GM21737 (cell line): ENCODE measurements at regions not wholly inside any gene's neighbourhood (a gene's known extent, or its start where the extent isn't known, plus 50 kb on each side); places are given as distances from the start of the nearest gene placed in this dataset.

Source experiments
- ATAC-seq: cut with Tn5 transposase; IDR thresholded peaks from one replicate; pipeline ENCODE4 v1.9.1; 2021; ENCODE audit warnings: mild to moderate bottlenecking, moderate library complexity; ENCODE audit not compliant: unreplicated experiment

DNA sequence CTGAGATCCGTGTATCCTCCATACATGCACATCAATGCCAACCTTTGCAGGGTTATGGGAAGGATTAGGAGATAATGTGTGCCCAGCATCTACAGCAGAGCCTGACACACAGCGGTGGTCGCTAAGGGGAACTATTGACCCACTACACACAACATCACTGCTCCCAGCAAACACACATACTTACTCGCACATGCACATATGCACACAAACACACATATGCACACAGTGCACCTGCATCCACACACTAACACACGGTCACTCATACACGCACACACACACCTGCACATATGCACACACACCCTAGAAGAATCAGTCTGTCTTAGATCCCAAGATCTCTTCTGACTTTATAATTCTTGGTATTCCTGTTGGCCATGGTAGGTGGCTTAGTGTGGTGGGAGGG lies 118.3 kb downstream of the GYPC start:
- no peak for ATAC-seq

DNA sequence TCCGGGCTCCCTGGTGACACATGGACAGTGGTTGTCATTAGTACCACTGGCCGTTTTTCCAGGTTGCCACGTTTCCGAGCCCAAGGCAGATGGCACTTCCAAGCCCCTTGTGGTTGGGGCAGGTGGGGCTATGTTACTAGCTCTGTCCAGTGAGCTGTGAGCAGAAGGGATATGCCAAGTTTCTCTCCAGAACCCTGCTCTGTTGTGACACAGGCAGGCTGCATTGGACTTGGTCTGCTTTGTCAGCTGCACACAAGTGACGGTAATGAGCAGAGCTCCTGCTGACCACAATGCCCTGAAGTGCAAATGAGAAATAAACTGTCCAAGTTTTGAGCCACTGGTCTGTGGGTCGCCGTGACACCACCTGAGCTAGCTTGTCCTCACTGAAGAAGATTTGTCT lies 118.8 kb downstream of the GYPC start:
- no peak for ATAC-seq

DNA sequence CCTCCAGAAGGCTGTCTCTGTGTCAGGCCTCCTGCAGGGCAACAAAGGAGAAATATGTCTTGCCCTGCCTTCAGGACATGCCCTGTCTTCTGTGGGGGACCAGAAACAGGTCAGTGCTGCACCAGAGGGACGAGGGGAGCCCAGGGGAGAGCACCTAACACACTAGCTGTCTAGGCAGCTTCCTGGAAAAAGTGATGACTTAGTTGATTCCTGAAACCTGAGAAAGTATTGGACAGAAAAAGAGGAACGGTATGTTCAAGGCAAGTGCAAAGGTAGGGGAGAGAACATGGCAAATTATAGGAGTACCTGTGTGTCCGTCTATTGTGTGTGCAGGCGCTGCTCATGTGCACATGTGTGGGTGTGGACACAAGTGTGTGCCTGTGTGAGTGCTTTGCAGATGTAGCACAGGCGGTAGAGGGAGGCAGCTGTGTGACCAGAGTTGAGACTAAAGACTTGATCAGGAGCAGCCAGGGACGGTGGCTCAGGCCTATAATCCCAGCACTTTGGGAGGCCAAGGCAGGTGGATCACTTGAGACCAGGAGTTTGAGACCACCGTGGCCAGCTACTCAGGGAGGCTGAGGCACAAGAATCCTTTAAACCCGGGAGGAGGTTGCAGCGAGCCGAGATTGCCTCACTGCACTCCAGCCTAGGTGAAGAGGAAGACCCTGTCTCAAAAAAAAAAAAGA lies 119.5 kb downstream of the GYPC start:
- ATAC-seq = no peak

DNA sequence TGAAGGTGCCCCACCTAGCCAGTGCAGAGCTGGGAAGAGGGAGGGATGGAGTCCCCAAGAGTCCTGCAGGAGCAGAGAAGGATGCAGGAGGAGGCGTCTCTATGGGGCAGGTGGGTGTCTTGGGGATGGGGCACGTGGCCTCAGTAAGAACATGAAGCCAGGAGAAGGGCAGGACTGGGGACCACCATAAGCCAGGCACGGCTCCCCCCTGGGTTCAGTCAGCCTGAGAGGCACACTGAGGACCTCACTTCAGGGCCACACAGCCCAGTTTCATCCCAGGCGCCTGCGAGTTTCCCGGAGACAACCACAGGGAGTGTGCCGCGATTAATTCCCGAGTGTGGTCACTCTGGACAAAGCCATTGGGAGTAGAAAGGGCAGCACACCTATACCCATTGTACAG lies 120.3 kb downstream of the GYPC start:
- no peak for ATAC-seq

DNA sequence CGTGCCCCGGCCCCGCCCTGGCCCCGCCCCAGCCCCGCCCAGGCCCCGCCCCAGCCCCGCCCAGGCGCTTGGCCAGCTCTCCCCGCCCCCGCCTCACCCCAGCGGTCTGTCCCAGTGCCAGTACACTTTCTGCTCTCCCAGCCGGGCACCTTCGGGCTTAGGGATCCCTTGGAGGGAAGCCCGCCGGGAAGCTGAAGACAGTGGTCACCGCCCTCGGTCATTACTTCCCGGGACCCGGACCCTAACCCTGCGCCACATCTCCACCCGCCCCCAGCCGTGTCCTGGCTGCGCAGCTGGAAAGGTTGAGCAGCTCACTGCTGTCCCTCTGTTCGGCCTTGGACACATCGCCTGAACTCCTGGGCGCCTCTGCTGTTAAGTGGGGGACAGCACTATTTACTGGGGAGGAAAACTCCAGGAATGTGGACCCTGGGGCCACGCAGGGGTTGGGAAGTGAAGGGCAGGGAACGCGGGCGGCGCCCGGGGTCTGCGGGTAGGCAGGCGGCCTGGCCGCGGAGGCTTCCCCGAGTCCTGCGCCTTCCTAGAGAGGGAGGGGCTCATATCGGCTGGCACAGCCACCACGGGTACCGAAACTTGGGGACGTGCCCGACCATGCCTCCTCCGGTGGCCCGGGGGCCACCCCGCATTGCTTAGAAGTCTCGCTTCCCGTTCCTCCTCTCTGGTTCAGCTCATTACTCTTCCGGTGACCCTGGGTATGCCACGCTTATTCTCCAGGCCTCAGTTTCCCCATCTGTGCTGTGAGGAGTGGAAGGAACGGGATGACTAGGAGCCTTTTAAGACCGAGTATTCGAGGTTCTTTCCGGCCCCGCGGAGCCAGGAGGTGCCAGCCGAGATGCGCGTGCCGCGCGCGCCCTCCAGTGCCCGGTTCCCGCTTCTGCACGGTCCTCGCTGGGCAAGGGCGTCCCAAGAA lies 121.0 kb downstream of the GYPC start:
- peak; percentile 82 for ATAC-seq

DNA sequence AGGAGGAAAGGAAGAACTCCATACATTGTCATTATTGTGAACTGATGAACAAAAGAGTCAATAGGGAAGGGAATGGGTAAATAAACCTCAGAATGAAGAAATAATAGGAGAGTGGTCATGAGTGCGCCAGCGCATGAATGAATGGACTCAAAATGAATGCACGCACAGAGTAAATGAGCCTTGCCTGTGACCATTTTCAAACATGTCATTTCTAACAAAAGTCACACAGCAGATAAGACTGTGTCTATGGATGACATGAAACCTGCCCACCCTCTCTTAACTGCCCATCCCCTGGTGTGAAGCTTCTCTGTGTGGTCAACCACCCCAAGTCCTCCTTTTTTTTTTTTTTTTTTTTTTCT lies 121.1 kb upstream of the TEX51 start:
- no peak for ATAC-seq

DNA sequence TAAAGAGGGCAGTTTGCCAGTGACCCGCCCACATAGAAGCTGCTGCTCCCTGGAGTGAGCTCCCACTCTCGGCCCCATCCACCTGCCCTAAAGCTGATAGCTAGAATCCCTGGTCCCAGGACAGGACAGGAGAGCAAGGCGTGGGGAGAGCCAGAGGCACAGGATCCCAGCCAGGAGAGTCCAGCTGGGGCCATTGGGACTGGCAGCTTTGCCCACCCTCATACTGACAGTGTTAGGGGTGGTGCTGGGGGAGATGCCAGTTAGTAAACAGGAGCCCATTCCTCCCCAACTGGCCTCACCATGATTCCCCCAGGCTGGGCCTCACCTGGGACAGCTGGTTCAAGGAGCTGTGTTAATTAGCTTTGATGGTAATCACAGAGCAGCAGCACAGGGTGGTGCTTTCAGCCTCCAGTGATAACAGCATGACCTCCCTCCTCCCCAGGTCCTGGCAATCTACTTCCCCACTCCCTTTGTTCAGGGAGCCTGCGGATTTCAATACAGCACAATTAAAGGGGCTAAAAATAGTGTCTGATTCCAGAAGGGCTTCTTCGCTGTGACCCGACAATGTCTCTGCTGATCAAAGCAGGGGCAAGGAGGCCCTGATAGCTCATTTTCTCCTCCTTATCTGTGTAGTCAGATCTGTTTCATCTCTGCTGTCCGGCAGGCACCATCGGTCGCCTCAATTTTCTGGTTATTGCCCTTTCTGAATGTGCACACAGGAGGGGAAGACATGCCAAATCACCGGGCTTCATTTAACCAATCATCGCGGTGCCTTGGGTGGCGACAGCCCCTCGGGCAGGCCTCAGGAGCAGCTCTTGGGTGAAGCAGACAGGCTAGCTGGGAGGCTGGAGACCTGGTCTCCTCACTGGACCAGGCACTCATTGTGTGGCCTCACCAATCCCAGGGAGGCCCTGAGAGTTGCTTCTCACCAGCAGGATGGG lies 119.9 kb upstream of the TEX51 start:
- ATAC-seq = no peak

DNA sequence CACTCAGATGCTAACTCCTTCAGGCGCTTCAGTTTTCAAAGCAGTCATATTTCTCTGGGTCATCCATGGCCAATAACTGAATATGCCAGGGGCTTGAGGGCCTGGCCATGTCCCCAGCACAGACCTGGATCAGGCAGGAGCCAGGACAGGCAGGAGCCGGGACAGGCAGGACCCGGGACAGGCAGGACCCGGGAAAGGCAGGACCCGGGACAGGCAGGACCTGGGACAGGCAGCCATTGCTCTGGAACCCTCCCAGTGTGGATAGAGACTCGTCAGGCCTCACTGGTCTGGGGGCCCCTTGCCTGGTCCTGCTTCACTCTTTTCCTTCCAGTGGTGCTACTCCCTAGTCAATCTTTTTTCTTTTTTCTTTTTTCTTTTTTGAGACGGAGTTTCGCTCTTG lies 117.5 kb upstream of the TEX51 start:
- no peak for ATAC-seq

DNA sequence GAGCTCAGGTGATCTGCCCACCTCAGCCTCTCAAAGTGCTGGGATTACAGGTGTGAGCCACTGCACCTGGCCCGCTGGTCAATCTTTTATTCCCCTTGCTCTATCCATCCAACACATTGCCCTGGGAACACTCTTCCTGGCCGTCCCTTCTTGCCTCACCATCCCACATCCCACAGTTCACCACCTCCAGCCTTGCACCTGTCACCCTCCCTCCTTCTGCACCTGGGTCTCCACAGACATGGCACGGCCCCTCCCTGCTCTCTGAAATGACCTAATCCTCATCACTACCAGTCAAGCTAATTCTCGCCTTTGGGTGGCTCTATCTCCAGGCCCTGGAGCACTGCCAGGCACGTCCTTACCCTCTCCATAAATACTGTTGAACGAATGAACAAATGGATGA lies 116.9 kb upstream of the TEX51 start:
- ATAC-seq = no peak

DNA sequence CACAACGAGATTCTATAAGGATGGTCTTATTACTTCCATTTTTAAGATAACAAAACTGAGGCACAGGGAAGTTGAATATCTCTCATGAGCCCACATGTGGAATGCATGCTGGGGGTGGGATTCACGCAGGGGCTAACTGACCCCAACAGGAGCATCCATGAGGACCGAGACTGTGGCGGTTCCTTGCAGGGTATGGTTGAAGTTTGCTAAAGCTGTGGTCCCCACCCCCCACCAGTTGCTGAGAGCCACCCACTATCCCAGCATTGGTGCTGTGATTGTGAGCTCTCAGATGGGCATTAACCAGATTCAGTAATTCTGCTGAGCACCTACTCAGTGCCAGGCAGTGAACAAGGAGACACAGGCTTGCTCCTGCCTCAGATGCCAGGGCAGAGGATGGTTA lies 116.0 kb upstream of the TEX51 start:
- no peak for ATAC-seq

DNA sequence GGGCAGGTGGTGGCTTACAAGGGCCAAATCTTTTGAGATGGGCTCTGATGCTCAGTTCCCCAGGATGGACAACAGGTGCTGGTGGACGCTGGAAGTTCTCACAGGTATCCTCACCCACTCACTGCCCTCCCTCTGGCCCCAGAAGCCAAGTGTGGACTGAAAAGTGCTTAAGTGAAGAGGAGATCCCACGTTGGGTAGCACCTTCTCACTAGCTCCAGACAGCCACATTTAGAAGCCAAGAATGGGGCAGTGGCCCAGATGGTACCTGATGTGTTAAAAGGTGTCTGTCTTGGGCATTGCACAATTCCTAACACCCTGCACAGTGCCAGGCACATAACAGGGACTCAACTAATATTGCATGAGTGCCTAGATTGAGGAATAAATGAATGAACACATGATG lies 115.3 kb upstream of the TEX51 start:
- ATAC-seq = no peak

DNA sequence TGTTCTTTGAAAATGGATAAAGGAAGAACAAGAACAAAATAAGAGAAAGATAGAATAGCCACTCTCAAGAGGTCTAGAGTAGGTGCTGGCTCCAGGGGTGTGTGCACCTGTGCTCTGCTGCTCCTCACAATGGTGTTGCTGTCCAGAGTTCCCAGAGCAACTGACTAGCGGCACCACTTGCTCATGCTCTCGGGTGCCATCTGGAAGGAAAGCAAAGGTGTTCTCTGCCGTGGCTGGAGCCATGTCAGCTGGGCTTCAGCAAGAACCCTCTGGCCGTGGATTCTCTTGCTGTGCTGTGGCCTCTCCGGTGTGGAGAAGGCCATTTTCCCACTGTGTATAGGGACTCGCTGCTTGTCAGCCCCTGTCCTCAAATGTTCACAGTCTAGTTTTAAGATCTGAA lies 114.6 kb upstream of the TEX51 start:
- no peak for ATAC-seq

DNA sequence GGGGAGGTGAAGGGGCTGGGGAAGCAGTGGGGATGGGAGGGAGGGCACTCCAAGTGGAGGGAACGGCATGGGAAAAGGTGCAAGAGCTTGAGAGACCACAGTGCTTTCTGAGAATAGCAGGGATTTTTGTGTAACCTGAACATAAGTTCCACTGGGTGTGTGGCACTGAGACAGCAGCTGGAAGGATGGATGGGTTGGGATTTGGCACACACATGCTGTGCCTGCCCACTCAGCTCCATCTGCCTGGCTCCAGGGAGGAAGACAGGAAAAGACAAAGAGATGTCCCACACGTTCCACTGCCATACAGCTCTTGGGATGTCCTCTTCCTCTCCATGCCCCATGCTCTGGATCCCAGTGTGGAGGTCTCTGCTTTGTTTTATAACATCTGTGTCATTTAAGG lies 114.1 kb upstream of the TEX51 start:
- ATAC-seq = no peak

DNA sequence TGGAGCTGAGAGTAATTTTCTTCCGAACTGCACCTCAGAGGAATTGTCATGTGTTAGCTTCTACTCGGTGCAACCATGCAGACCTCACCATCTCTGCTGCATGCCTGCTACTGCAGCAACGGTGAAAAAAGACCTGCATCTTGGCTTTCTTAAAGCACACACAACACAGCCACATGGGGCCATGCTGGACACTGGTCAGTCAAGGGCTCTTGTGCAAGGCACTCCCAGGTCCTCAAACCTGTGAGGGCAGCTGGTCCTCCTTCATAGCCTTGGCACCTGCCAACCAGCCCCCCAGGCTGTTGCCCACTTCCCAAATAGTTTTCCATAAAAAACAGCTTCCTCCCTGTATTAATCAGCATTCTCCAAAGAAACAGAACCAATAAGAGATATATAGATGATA lies 113.5 kb upstream of the TEX51 start:
- ATAC-seq = no peak

DNA sequence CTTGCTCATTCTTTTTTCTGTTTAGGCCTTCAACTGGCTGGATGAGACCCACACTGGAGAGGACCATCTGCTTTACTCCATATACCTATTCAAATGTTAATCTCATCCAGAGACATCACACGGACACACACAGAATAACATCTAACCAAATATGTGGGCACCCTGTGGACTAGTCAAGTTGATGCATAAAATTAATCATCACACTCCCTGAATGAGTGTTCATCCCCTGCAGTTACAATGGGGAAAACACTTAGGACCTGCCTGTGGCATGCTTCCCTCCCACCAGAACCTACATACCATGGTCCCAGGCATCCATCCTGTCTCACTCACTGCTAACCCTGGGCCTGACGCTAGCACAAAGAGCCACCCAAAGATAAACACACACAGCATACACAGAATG lies 112.8 kb upstream of the TEX51 start:
- no peak for ATAC-seq

DNA sequence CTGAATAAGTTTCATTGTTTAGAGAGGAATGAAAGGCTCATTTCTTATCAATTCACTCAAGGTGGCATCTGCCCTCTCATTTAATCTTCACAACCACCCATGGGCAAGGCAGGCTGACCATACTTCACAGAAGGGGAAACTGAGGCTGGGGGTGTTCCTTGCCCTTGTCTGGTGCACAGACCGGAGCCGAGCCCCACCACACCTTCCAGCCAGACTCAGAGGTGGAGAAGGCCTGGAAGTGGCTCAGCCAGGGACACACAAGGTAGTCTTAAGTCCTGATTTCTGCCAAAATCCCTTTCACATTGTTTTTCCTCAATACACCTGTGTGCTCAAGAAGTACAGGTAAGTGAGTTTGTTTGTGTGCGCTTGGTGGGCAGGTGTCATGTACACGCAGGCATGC lies 111.9 kb upstream of the TEX51 start:
- ATAC-seq = no peak

DNA sequence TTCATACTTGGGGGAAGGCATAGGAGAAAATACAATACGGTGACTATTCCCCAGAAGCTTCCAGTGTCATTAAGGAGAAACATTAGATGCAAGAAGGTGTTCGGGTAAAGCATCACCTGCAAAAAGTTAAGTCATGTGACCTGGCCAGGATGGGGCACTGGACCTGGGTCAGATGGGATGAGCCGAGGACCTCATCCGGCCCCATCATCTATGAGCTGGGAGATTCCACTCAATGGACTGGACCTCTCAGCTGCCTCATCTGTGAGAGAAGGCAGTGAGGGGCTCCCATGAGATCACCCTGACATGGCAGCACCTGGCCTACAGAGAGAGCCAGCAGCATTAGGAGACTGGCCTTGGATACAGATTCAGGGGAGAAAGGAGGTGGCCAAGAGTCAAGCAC lies 111.4 kb upstream of the TEX51 start:
- no peak for ATAC-seq

DNA sequence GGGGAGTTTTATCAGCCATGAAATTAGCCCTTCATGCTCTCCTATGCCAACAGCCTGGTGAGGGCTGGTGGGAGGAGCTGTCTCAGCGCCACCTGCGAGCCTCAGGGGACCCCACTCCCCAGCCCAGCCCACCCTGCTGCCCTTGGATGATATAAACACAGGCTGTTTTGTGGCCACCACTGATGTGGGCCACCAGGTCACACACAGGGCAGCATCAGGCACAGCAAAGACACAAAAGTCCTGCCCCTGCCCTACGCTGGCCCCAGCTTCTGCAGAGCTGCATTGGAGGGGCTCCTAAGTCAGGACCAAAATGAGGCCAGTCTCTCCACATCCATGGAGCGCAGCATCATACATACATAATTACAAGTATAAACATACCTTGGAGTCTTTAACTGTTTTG lies 110.6 kb upstream of the TEX51 start:
- no peak for ATAC-seq

DNA sequence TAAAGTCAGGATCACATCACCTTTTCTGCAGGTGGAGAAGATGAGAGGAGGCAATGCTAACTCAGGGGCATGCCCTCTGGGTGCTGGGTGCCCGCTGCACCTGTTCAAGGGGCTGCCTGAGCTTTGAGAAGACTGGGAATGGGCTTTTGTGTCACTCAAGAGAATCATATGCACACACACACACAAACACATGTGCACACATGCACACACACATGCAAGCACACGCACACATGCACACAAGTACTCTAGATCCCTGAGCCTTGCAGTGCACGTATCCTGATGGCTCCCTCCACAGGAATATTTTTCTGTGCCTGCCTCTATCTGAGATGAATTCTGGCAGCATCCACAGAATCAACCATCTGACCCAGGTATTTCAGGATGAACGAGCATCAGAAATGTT lies 110.0 kb upstream of the TEX51 start:
- no peak for ATAC-seq

DNA sequence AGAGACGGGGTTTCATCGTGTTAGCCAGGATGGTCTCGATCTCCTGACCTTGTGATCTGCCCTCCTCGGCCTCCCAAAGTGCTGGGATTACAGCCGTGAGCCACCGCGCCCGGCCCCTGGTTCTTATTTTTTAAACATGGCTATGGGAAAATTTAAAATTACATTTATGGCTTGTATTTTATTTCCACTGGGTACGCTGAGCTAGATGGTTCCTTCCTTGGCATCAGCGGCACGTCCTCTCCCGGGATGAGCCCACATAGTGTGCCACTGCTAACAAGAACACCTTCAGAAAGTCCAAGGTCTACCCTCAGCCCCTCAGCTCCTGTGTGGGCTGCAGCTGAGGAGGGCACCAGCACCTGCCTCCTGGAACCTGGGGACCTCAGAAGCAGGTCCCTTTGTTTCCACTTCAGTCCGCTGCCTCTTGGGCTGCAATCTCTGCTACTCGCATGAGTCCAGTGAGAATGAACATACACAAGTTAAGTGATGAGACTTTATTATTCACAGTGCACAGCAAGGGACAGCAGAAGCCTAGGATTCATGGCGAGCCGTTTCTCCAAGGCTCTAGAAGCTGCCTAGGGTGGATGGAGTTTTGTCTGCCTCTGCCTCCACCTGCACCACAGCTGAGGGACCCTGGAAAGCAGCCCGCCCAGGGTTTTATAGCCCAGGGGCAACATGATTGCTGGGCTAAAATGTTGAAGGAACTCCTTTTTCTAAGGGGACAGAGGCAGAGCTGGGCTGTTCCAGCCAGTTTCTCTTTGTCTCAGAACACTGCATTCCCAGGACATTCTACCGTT lies 107.5 kb upstream of the TEX51 start:
- ATAC-seq = no peak

DNA sequence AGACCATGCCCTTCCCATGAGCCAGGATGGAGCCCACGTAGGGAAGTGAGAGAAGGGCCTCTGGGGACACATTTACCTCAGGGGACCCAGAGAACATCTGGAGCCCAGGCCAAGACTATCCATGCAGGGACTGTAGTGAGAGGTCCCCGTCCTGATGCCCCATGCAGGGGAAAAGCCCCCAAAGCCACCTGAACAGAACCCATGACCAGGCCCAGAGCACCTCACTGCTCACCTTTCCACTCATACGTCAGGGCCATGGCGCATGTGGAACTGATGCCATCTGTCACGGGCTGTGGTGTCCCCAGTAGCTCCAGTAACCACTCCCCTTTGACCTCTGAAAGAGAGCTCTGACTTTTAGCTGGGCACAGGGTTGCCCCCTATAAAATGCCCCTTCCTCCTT lies 106.5 kb upstream of the TEX51 start:
- ATAC-seq = no peak
